Breast epithelium (tissue), 3 donors: ENCODE measurements at regions not wholly inside any gene's neighbourhood (a gene's known extent, or its start where the extent isn't known, plus 50 kb on each side); places are given as distances from the start of the nearest gene placed in this dataset.

ENCODE experiments used
- POLR2A ChIP-seq: fragments of 450-650 bp; IDR thresholded peaks from one replicate; pipeline ENCODE4 v1.6.1; 2016; ENCODE audit warnings: antibody characterized with exemption, mild to moderate bottlenecking, moderate library complexity
- TF ChIP-seq, protein P1 (sequence below), 3 donors: fragments of 450-650 bp; IDR thresholded peaks; one replicate each; pipeline ENCODE4 v1.5.1; 2016 to 2017; ENCODE audit warnings: antibody characterized with exemption in 3 of 3, mild to moderate bottlenecking in 3 of 3, moderate library complexity in 3 of 3

DNA sequence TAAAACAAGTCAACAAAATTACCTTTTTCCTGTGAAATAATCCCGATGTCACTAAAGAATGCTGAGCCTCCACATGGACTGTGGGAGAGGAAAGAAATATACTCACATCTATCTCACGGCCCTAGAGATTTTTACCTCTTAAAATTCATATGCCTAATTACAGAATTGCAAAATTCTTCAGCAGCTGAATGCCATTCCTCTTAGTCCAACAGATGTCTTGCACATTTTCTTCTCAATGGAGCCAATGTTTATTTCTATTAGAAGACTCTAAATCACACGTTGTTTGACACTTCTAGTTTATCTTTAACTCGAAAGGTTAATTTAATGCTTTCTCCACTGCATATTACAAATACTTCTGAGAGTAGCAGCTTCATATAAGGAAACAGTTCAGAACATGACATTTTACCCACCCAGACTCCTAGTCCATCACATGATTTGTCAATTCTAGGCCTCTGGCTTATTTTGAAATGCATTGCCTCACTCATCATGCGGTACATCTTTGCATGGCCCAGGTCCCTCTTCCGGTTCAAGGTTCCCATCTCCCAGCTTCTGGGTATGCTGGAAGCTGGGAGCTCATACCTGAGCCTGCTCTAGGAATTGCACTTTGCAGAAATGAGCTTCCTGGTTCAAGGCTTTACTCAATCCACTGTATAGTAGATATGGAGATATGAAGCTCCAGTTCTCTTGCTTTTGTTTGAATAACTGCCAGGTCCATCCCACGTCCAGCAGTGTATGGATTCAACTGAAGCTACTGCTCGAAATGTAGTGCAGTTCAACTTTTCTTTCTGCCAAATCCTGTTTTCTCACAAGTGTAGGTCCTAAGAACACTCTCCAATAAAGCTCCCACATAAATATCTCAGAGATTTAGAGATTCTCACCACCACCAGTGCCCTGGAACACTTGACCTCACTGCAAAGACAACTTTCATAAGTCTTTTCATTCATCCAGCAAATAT lies 306.2 kb downstream of the GPR37 start:
- TF ChIP-seq, protein P1, sequence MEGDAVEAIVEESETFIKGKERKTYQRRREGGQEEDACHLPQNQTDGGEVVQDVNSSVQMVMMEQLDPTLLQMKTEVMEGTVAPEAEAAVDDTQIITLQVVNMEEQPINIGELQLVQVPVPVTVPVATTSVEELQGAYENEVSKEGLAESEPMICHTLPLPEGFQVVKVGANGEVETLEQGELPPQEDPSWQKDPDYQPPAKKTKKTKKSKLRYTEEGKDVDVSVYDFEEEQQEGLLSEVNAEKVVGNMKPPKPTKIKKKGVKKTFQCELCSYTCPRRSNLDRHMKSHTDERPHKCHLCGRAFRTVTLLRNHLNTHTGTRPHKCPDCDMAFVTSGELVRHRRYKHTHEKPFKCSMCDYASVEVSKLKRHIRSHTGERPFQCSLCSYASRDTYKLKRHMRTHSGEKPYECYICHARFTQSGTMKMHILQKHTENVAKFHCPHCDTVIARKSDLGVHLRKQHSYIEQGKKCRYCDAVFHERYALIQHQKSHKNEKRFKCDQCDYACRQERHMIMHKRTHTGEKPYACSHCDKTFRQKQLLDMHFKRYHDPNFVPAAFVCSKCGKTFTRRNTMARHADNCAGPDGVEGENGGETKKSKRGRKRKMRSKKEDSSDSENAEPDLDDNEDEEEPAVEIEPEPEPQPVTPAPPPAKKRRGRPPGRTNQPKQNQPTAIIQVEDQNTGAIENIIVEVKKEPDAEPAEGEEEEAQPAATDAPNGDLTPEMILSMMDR (IDR thresholded peaks at IDR 0.05), result no peak
- no peak for TF ChIP-seq POLR2A
